Stimulated activated CD4-positive, alpha-beta T cell treated with anti-CD3 and anti-CD28 coated beads, Interleukin-4, amount 100 ng/mL, for 4 hours (primary cell): ENCODE measurements at regions not wholly inside any gene's neighbourhood (a gene's known extent, or its start where the extent isn't known, plus 50 kb on each side); places are given as distances from the start of the nearest gene placed in this dataset.
"Not testable (repeated sequence)": the region's sequence is repeated elsewhere in the genome, so short reads cannot be mapped to it uniquely, and the experiment has no call there.

Experiments used
- DNase-seq, 2 experiments: peaks; one replicate each; pipeline ENCODE4 v3.0.0-alpha.2; 2020

- no peak for DNase-seq
Measured at GRCh38 chr6:120785459-120786086, 548.7 kb downstream of the TBC1D32 start.

DNA sequence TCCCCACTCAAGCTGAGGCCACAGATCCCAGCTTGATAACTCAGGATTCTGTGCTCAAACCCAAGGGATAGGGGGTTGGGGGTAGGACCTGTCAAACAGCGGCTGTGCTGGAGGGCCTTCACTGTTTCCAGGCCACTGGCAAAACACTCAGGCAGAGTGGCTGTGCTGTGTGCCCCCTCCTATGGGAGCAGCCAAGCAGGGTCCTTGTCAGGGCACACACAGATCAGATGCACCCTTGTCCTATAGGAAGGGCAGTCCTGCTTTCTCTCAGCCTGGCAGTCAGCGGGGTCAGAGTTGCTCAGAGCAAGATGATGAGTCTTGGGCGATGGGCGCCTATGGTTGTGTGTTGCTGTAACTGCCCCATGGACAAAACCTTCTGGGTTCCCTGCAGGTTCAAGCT, 554.8 kb downstream of the TBC1D32 start:
- DNase-seq = no peak

DNA sequence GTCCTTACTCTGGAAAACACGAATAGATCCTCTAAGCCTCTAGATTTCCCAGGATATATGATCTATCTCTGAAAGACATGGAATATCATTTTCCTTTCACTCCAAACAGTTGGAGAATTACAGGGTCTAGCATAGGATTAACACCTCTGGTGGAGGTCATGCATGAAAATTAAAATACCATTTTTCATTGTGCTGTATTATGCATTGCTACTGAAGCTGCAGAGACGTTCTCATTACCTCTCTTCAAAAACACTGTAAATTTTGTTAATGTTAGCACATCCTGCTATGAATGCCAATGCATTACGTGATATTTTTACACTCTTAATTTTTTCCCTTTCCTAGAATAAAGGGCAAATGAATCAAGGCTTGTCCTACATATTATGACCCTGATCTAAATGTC, 558.6 kb downstream of the TBC1D32 start:
- DNase-seq = no peak

GRCh38 chr6:120774275-120774674, 560.0 kb downstream of the TBC1D32 start:
- DNase-seq = no peak

DNA sequence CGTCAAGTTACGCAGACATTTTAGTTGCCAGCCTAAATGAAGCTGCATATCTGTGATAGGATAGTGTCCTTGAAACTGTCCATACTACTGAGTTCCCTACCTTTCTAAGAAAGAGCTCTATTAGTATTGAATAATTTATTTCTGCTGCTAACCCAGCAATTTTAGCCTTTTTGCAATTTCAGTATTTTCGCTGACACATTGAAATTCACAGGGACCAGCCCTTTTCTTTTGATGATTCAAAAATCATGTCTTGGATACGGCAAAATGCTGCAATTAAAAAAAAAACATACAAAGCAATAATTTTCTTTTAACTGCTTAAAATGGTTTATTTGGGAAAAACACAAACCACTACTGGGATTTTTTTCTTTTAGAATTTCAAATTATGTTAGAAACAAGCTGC, 563.3 kb downstream of the TBC1D32 start:
- no peak for DNase-seq

- no peak for DNase-seq
Measured at GRCh38 chr6:120764312-120764711, 570.0 kb downstream of the TBC1D32 start.

- DNase-seq = no peak
Measured at GRCh38 chr6:120759570-120759969, 574.7 kb downstream of the TBC1D32 start.

DNA sequence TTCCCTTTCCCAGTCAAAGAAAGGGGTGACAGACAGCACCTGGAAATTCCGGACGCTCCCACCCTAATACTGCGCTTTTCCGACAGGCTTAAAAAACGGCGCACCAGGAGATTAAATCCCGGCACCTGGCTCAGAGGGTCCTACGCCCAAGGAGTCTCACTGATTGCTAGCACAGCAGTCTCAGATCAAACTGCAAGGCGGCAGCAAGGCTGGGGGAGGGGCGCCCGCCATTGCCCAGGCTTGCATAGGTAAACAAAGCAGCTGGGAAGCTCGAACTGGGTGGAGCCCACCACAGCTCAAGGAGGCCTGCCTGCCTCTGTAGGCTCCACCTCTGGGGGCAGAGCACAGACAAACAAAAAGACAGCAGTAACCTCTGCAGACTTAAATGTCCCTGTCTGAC, 585.7 kb downstream of the TBC1D32 start:
- not testable (repeated sequence) for DNase-seq

DNA sequence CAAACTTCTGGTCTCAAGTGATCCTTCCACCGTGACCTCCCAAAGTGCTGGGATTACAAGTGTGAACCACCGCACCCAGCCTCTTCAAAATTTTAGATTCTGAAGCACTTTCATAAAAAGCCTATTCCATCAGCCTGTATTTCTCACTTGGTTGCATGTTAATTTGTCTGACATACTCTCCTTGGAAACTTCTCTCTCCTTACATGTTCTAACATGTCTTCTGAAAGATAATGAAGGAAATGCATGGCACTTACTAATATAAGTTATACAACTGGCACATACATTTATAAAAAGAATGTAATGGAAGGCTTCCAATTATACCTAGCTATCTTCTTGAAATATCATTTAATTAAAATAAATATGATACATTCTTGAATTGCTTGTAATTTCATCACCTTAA, 597.5 kb downstream of the TBC1D32 start:
- DNase-seq = no peak

GRCh38 chr6:120735641-120736040, 598.6 kb downstream of the TBC1D32 start:
- DNase-seq = no peak

GRCh38 chr6:120711255-120711654, 623.0 kb downstream of the TBC1D32 start:
- DNase-seq = no peak

DNA sequence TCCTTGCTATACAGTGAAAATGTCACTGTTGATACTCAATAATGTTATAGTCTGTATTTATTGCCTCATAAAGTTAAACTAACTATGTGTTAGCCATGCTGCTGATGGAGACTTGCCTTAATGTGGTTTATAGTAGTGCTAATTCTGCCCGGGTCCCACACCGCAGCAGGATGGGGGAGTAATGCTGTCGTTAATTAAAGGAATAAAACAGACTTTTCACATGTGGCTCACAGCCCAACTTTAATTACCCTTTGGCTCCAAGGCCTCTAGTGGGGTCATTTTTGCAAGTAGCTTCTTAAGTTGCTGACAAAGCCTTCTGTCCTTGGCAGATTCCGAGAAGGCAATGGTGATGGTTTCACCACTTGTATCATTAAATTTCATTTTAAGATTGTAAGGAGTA, 634.3 kb downstream of the TBC1D32 start:
- no peak for DNase-seq

DNA sequence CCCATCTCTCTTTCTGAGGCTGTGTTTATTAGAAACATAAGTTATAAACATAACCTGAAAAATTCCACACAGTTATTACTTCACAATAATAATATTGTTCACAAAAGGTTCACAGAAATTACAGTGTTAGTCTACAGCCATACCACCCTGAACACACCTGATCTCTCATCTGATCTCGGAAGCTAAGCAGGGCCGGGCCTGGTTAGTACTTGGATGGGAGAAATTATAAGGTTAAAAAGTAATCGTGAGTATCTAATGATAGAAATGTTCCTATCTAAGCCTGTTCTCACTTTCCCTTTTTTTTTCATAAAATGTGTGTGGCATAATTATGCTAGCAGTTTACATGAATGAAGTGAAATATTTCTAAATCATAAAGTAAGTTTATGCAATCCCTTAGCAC, 647.8 kb downstream of the TBC1D32 start:
- DNase-seq = no peak

GRCh38 chr6:120682145-120682544, 652.1 kb downstream of the TBC1D32 start:
- DNase-seq = no peak

DNA sequence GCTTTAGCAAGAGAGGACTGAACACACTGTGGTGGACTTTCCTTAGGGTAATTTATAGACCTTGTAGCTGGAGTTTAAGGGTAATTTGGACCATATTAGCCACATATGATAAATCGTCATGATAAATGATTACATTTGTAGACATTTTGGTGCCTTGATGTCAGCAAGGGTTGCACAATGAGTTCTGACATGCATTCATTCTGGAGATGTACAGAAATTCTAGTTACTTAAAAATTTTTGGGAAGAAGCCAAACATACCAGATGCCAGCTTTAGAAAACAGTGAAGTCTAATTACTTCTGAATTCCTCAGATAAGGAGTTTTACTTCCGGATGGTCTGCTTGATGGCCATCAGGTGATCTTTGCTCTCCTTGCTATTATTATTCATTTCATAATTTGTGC, 653.1 kb downstream of the TBC1D32 start:
- DNase-seq = no peak

- no peak for DNase-seq
Measured at GRCh38 chr6:120675886-120676285, 658.4 kb downstream of the TBC1D32 start.

DNA sequence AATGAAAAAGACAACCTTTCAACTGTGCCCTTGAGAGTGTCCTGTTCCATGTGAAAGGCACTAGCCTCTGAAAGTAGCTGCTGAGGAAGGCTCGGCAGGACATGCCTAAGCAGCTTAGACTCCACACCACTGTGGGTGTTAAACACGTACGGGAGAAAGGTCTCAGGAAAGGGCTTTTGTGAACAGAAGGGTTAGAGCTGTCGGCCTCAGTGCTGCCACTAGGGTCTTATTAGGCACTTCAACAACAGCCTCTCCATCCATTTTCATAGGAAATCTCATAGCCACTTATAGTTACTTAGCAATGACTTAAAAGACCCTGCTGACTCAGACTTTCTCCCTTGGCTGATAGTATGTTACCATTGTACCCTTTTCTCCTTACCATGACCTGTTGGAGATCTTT, 662.8 kb downstream of the TBC1D32 start:
- DNase-seq = no peak

- no peak for DNase-seq
Measured at GRCh38 chr6:120652506-120652905, 681.8 kb downstream of the TBC1D32 start.

DNA sequence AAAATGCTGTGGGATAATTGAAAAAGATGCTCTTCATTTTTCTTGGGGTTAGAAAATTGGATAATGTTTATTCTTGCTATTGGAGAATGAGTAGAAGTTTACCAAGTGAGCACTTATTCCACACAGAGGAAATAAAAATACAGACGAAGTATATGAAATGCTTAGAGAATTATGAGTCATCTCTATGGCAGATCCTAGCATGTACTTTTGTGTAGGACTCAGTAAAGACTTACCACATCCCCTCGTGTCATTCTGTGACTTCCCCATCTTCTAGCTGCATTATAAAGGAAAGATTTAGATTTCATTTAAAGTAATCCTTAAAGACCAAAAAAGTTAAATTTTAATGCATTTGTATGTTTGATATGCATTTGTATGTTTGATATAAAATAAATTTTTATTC, 685.6 kb downstream of the TBC1D32 start:
- DNase-seq = no peak

- DNase-seq = no peak
Measured at GRCh38 chr6:120646101-120646500, 688.2 kb downstream of the TBC1D32 start.

- no peak for DNase-seq
Measured at GRCh38 chr6:120632975-120633374, 701.3 kb downstream of the TBC1D32 start.

DNA sequence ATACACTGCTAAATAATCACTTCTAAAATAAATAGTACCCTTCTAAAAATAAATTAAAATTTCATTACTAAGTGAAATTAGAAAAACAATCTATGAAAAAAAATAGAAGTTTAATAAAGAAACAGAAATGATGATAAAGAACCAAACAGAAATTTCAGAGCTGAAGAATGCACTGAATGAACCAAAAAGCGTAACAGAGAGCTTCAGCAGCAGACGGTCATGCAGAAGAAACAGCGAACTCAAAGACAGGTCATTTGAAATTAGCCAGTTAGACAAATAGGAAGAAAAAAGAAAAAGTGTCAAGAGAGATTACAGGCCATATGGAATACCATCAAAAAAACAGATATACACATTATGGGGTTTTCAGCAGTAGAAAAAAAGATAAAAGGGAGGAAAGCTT, 706.7 kb downstream of the TBC1D32 start:
- DNase-seq = no peak

DNA sequence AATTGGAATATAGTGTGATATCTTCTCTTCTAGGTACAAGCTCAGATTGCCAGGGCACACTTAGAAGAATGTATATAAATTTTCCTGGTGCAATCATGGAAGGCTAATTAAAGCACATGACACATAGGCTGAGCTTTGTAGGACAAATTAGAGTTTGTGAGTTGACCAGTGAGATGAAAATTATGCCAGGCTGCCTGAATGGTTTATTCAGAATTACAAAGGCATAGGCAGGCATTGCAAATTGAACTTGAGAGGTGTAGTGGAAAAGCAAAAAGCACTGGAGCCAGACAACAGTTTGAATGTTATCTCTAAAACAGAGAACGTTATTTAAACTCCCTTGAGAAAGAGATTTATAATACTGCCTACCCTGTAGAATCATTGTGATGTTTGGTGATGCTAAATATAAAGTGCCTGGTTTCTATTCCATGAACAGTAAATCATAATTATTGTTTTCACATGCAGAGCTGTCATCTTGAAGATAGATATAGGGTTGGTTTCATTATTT, 712.1 kb downstream of the TBC1D32 start:
- no peak for DNase-seq

GRCh38 chr6:120620900-120621299, 713.4 kb downstream of the TBC1D32 start:
- DNase-seq = no peak

- DNase-seq = no peak
Measured at GRCh38 chr6:120615238-120615637, 719.0 kb downstream of the TBC1D32 start.
